HCT116 (cell line): ENCODE measurements at regions not wholly inside any gene's neighbourhood (a gene's known extent, or its start where the extent isn't known, plus 50 kb on each side); places are given as distances from the start of the nearest gene placed in this dataset.

Experiments used
- ATAC-seq: fragments of 200-7000 bp; cut with Tn5 transposase; 2 replicates; pipeline ENCODE4 v1.9.1; 2020; ENCODE audit warnings: mild to moderate bottlenecking, moderate library complexity
- BruUV-seq: library from RNA; stranded (reverse); fragments of 400-500 nt; replicated peaks from 2 replicates; lab custom pipeline; 2021; lab: Mats Ljungman, UMichigan
- CTCF ChIA-PET: fragments of 300-600 bp; sonication (Branson Sonifier 250); formaldehyde crosslinking; loops from one replicate; lab custom pipeline; 2021; ENCODE audit warnings: antibody characterized with exemption; lab: Charles Lee
- POLR2A ChIA-PET: fragments of 300-600, 350-600 bp; sonication (Branson Sonifier 250); formaldehyde crosslinking; loops from one replicate; lab custom pipeline; 2021; ENCODE audit warnings: antibody characterized with exemption; lab: Charles Lee
- RAD21 ChIA-PET, 2 experiments: fragments of 300-600 bp; sonication (Branson Sonifier 250); formaldehyde crosslinking; loops; one replicate each; lab custom pipeline; 2023; ENCODE audit warnings: low total read pairs in 2 of 2; ENCODE audit not compliant: uncharacterized antibody in 2 of 2, unreplicated experiment in 2 of 2, low non-redundant PET in 1 of 2; lab: Charles Lee
- DNase-seq: peaks from one replicate; pipeline ENCODE4 v3.0.0-alpha.2; 2010; ENCODE audit warnings: low read depth, low spot score
- H2AFZ ChIP-seq: fragments of 200-600 bp; shearing (Covaris generic), sonication (generic); 2 replicates; pipeline ENCODE4 v1.6.1; 2017; ENCODE audit warnings: low read depth, mixed run types, mixed read lengths, antibody characterized with exemption, low read length; ENCODE audit not compliant: poor library complexity, severe bottlenecking
- H3K27ac ChIP-seq: 2 replicates; pipeline ENCODE4 v1.5.1; 2012; ENCODE audit warnings: low read depth, low read length
- H3K27me3 ChIP-seq: fragments of 200-600 bp; sonication (generic); 2 replicates; pipeline ENCODE4 v1.6.1; 2016; ENCODE audit warnings: mixed run types, low read length, mixed read lengths; ENCODE audit not compliant: insufficient read depth
- H3K36me3 ChIP-seq, 2 experiments: fragments of 200-500 bp in 1 of 2; fragments of 200-600 bp in 1 of 2; sonication (Bioruptor generic) in 1 of 2; sonication (generic) in 1 of 2; 2 replicates each; pipeline versions ENCODE4 v1.5.1 to v1.6.1; 2014 to 2016; ENCODE audit warnings: low read length in 2 of 2, inconsistent platforms in 1 of 2, mixed read lengths in 1 of 2, mixed run types in 1 of 2; ENCODE audit not compliant: insufficient read depth in 2 of 2, control insufficient read depth in 1 of 2
- H3K4me1 ChIP-seq, 2 experiments: fragments of 200-600 bp in 1 of 2; sonication (generic) in 1 of 2; 2 replicates each; pipeline versions ENCODE4 v1.5.1 to v1.6.1; 2012 to 2017; ENCODE audit warnings: low read length in 2 of 2, inconsistent platforms in 1 of 2, mild to moderate bottlenecking in 1 of 2, mixed read lengths in 1 of 2, mixed run types in 1 of 2, moderate library complexity in 1 of 2; ENCODE audit not compliant: insufficient read depth in 2 of 2, control insufficient read depth in 1 of 2
- H3K4me2 ChIP-seq: fragments of 200-600 bp; sonication (generic); 2 replicates; pipeline ENCODE4 v1.6.1; 2017; ENCODE audit warnings: mixed run types, low read length, mixed read lengths
- H3K4me3 ChIP-seq, 2 experiments: fragments of 200-600 bp in 1 of 2; sonication (generic) in 1 of 2; replicated peaks in 1 of 2; 2 replicates each; pipeline ENCODE4 v1.5.1; 2011 to 2016; ENCODE audit warnings: low read length in 2 of 2, control low read depth in 1 of 2, low read depth in 1 of 2, mild to moderate bottlenecking in 1 of 2, mixed read lengths in 1 of 2, mixed run types in 1 of 2
- H3K79me2 ChIP-seq: fragments of 200-600 bp; sonication (generic); 2 replicates; pipeline ENCODE4 v1.6.1; 2017; ENCODE audit warnings: mild to moderate bottlenecking, mixed run types, low read length, moderate library complexity, mixed read lengths; ENCODE audit not compliant: insufficient read depth
- H3K9ac ChIP-seq: fragments of 200-600 bp; sonication (generic); 2 replicates; pipeline ENCODE4 v1.6.1; 2016; ENCODE audit warnings: low read length, mixed read lengths
- H3K9me2 ChIP-seq: fragments of 200-600 bp; sonication (generic), shearing (Covaris generic); 2 replicates; pipeline ENCODE4 v1.6.1; 2017; ENCODE audit warnings: mixed run types, mild to moderate bottlenecking, moderate library complexity; ENCODE audit not compliant: insufficient read depth
- H3K9me3 ChIP-seq, 2 experiments: fragments of 200-500 bp in 1 of 2; fragments of 200-600 bp in 1 of 2; sonication (Bioruptor generic) in 1 of 2; sonication (generic) in 1 of 2; 2 replicates each; pipeline ENCODE4 v1.6.1; 2014 to 2017; ENCODE audit warnings: low read length in 2 of 2, mixed read lengths in 2 of 2, inconsistent platforms in 1 of 2, low read depth in 1 of 2, mild to moderate bottlenecking in 1 of 2, mixed run types in 1 of 2, moderate library complexity in 1 of 2; ENCODE audit not compliant: control insufficient read depth in 1 of 2, insufficient read depth in 1 of 2
- H4K20me1 ChIP-seq: fragments of 200-600 bp; sonication (generic), shearing (Covaris generic); 2 replicates; pipeline ENCODE4 v1.6.1; 2017; ENCODE audit warnings: mixed run types, mild to moderate bottlenecking, moderate library complexity; ENCODE audit not compliant: insufficient read depth
- CBX3 ChIP-seq: IDR thresholded peaks from 2 replicates; pipeline ENCODE4 v1.6.1; 2012; ENCODE audit warnings: low read depth
- CEBPB ChIP-seq: IDR thresholded peaks from 2 replicates; pipeline ENCODE4 v1.6.1; 2012; ENCODE audit warnings: low read depth
- CTCF ChIP-seq, 3 experiments: fragments of 200-600 bp in 1 of 3; sonication (generic) in 1 of 3; IDR thresholded peaks in 2 of 3; conservative IDR thresholded peaks in 1 of 3; 2 replicates each; pipeline ENCODE4 v1.5.1; 2012 to 2017; ENCODE audit warnings: low read depth in 2 of 3, low read length in 2 of 3, antibody characterized with exemption in 1 of 3, borderline replicate concordance in 1 of 3, control low read depth in 1 of 3, mild to moderate bottlenecking in 1 of 3, mixed read lengths in 1 of 3, mixed run types in 1 of 3, moderate library complexity in 1 of 3; ENCODE audit not compliant: insufficient read depth in 1 of 3
- ELF1 ChIP-seq: IDR thresholded peaks from 2 replicates; pipeline ENCODE4 v1.6.1; 2012; ENCODE audit warnings: low read depth, borderline replicate concordance
- EZH2 ChIP-seq: fragments of 200-600 bp; sonication (generic); IDR thresholded peaks from 2 replicates; pipeline ENCODE4 v1.6.1; 2017; ENCODE audit warnings: antibody characterized with exemption, mixed run types
- FOSL1 ChIP-seq: IDR thresholded peaks from 2 replicates; pipeline ENCODE4 v1.6.1; 2012; ENCODE audit warnings: low read depth
- JUND ChIP-seq: IDR thresholded peaks from 2 replicates; pipeline ENCODE4 v1.6.1; 2012
- POLR2A ChIP-seq: IDR thresholded peaks from 2 replicates; pipeline ENCODE4 v1.7.0; 2011; ENCODE audit warnings: borderline replicate concordance; ENCODE audit not compliant: insufficient read depth, insufficient read length; ENCODE audit errors: extremely low read depth
- RAD21 ChIP-seq: IDR thresholded peaks from 2 replicates; pipeline ENCODE4 v1.6.1; 2012; ENCODE audit warnings: low read depth, mild to moderate bottlenecking
- SIN3A ChIP-seq: IDR thresholded peaks from 2 replicates; pipeline ENCODE4 v1.6.1; 2012; ENCODE audit warnings: low read depth
- SP1 ChIP-seq: IDR thresholded peaks from 2 replicates; pipeline ENCODE4 v1.6.1; 2012; ENCODE audit warnings: low read depth
- YY1 ChIP-seq: IDR thresholded peaks from 2 replicates; pipeline ENCODE4 v1.6.1; 2011; ENCODE audit warnings: low read length, low read depth, moderate library complexity, mild to moderate bottlenecking; ENCODE audit not compliant: insufficient replicate concordance; ENCODE audit errors: extremely low read depth
- ZBTB33 ChIP-seq: IDR thresholded peaks from 2 replicates; pipeline ENCODE4 v1.6.1; 2011; ENCODE audit warnings: mild to moderate bottlenecking, low read length, moderate library complexity; ENCODE audit not compliant: insufficient replicate concordance; ENCODE audit errors: extremely low read depth
- ZFX ChIP-seq: fragments of 450-650 bp; IDR thresholded peaks from 2 replicates; pipeline ENCODE4 v1.6.1; 2017
- ZNF274 ChIP-seq: fragments of 200-500 bp; sonication (Bioruptor generic); IDR thresholded peaks from 2 replicates; pipeline ENCODE4 v1.6.1; 2014; ENCODE audit warnings: mild to moderate bottlenecking, low read depth, low read length, inconsistent platforms
- intact Hi-C: fragments of 100-400 bp; cut with micrococcal nuclease; formaldehyde crosslinking; loops from 2 replicates; pipeline ENCODE4 v1.10.0; 2022

GRCh38 chrX:16304751-16305150 is 137.5 kb downstream of the MAGEB17 start:
- no peaks in the 10 kb centered on the region for H3K4me1 ChIP-seq
- H3K27me3 ChIP-seq, result no peaks in the 10 kb centered on the region
- BruUV-seq, result no TSS peak
- H3K9me3 ChIP-seq, result no peaks in the 10 kb centered on the region
- no peak overlapping the region for H3K4me3 ChIP-seq
- no peak overlapping the region for H3K4me2 ChIP-seq
- H3K27ac ChIP-seq, result no peak overlapping the region
- H3K36me3 ChIP-seq, result no peaks in the 10 kb centered on the region
- H3K79me2 ChIP-seq, result no peaks in the 10 kb centered on the region
- H2AFZ ChIP-seq, result no peak overlapping the region
- RAD21 ChIA-PET, result no interaction called here
- CTCF ChIA-PET, result no interaction called here
- POLR2A ChIA-PET, result no interaction called here
- no peaks in the 10 kb centered on the region for H4K20me1 ChIP-seq
- no peaks in the 10 kb centered on the region for H3K9me2 ChIP-seq
- TF ChIP-seq YY1, result no peak
- no peak for TF ChIP-seq ZNF274
- no peak for TF ChIP-seq SP1
- no peak for TF ChIP-seq EZH2
- TF ChIP-seq RAD21, result no peak
- TF ChIP-seq FOSL1, result no peak
- TF ChIP-seq CEBPB, result no peak
- no peak for TF ChIP-seq SIN3A
- TF ChIP-seq POLR2A, result no peak
- TF ChIP-seq JUND, result no peak
- TF ChIP-seq CTCF (IDR thresholded peaks at IDR 0.05 in 2 of 3, conservative IDR thresholded peaks at IDR 0.05 in 1 of 3; ENCODE audit: borderline replicate concordance in 1 of 3, insufficient read depth in 1 of 3, low read depth in 2 of 3, low read length in 2 of 3), result no peak
- no peak for TF ChIP-seq ZFX
- TF ChIP-seq CBX3, result no peak
- no peak for TF ChIP-seq ELF1
- no peak for TF ChIP-seq ZBTB33
- H3K9ac ChIP-seq, result no peak overlapping the region
- DNase-seq (no peak), ATAC-seq (no peak)
- intact Hi-C loops, result no loop called here
